ENCODE measurements at regions not wholly inside any gene's neighbourhood (a gene's known extent, or its start where the extent isn't known, plus 50 kb on each side); places are given as distances from the start of the nearest gene placed in this dataset.

DNA sequence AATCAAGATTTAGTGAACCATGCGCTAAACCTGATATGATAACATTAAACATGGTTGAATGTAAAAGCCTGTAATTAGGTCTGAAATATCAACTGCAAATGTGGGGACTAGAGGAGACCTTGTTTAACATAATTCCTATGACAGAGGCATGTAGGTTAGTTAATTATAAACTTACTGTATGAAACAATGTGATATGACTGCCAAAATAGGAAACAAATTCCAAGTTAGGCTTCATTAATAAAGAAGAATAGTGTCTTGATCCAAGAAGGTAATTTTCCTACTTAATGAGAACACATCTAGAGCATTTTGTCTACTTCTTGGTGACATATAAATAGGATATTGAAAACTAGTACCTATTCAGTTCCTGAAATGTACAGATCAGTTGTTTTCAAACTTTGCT is 136.2 kb upstream of the TARS1 start:
- TF ChIP-seq POLR2A (IDR thresholded peaks at IDR 0.05) (no peak), POLR2AphosphoS5 (IDR thresholded peaks at IDR 0.05; ENCODE audit: insufficient read depth in 1 of 2, low read depth in 1 of 2) (no peak)
- TF ChIP-seq, protein P1, sequence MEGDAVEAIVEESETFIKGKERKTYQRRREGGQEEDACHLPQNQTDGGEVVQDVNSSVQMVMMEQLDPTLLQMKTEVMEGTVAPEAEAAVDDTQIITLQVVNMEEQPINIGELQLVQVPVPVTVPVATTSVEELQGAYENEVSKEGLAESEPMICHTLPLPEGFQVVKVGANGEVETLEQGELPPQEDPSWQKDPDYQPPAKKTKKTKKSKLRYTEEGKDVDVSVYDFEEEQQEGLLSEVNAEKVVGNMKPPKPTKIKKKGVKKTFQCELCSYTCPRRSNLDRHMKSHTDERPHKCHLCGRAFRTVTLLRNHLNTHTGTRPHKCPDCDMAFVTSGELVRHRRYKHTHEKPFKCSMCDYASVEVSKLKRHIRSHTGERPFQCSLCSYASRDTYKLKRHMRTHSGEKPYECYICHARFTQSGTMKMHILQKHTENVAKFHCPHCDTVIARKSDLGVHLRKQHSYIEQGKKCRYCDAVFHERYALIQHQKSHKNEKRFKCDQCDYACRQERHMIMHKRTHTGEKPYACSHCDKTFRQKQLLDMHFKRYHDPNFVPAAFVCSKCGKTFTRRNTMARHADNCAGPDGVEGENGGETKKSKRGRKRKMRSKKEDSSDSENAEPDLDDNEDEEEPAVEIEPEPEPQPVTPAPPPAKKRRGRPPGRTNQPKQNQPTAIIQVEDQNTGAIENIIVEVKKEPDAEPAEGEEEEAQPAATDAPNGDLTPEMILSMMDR (IDR thresholded peaks at IDR 0.05), result no peak

Measured in vagina (tissue), 2 donors.